DND-41 (cell line): ENCODE measurements at regions not wholly inside any gene's neighbourhood (a gene's known extent, or its start where the extent isn't known, plus 50 kb on each side); places are given as distances from the start of the nearest gene placed in this dataset.

Source experiments
- ATAC-seq: fragments of 200-7000 bp; cut with Tn5 transposase; 3 replicates; pipeline ENCODE4 v1.9.1; 2021; ENCODE audit warnings: low read depth; ENCODE audit not compliant: insufficient read depth
- DNase-seq: peaks from one replicate; pipeline ENCODE4 v3.0.0-alpha.2; 2020
- H2AFZ ChIP-seq: 2 replicates; pipeline ENCODE4 v1.6.0; 2012; ENCODE audit warnings: low read depth, low read length
- H3K27ac ChIP-seq: 2 replicates; pipeline ENCODE4 v1.5.1; 2012; ENCODE audit warnings: low read length, inconsistent platforms
- H3K27me3 ChIP-seq: fragments of 200-600 bp; sonication (generic); 2 replicates; pipeline ENCODE4 v1.6.0; 2012; ENCODE audit warnings: low read length, mild to moderate bottlenecking, inconsistent platforms; ENCODE audit not compliant: insufficient read depth, poor library complexity
- H3K36me3 ChIP-seq: 2 replicates; pipeline ENCODE4 v1.5.1; 2012; ENCODE audit warnings: low read length, inconsistent platforms; ENCODE audit not compliant: insufficient read depth
- H3K4me1 ChIP-seq: 2 replicates; pipeline ENCODE4 v1.5.1; 2012; ENCODE audit warnings: mild to moderate bottlenecking, low read length; ENCODE audit not compliant: insufficient read depth
- H3K4me2 ChIP-seq: 2 replicates; pipeline ENCODE4 v1.6.0; 2012; ENCODE audit warnings: mild to moderate bottlenecking, moderate library complexity, low read length, inconsistent platforms; ENCODE audit not compliant: insufficient read depth
- H3K4me3 ChIP-seq, 2 experiments: fragments of 200-600 bp in 1 of 2; shearing (Covaris generic) in 1 of 2; 2 replicates each; pipeline ENCODE4 v1.5.1; 2012 to 2016; ENCODE audit warnings: inconsistent platforms in 2 of 2, low read length in 2 of 2, mild to moderate bottlenecking in 2 of 2, low read depth in 1 of 2, moderate library complexity in 1 of 2
- H3K79me2 ChIP-seq: 2 replicates; pipeline ENCODE4 v1.6.0; 2012; ENCODE audit warnings: low read length, inconsistent platforms; ENCODE audit not compliant: insufficient read depth
- H3K9ac ChIP-seq: 2 replicates; pipeline ENCODE4 v1.6.0; 2012; ENCODE audit warnings: low read depth, mild to moderate bottlenecking, inconsistent platforms, low read length, moderate library complexity
- H3K9me3 ChIP-seq: 2 replicates; pipeline ENCODE4 v1.5.1; 2012; ENCODE audit warnings: low read length, moderate library complexity, mild to moderate bottlenecking, inconsistent platforms; ENCODE audit not compliant: insufficient read depth, severe bottlenecking
- H4K20me1 ChIP-seq: 2 replicates; pipeline ENCODE4 v1.6.0; 2012; ENCODE audit warnings: low read length; ENCODE audit not compliant: insufficient read depth
- EZH2 ChIP-seq: IDR thresholded peaks from 3 replicates; pipeline ENCODE4 v1.6.1; 2012; ENCODE audit warnings: borderline replicate concordance, low read depth, mild to moderate bottlenecking, moderate library complexity, low read length, inconsistent platforms; ENCODE audit not compliant: severe bottlenecking
- TF ChIP-seq, protein P1 (sequence below): IDR thresholded peaks from 2 replicates; pipeline ENCODE4 v1.5.1; 2012; ENCODE audit warnings: borderline replicate concordance, low read length, moderate library complexity, mild to moderate bottlenecking; ENCODE audit not compliant: poor library complexity, severe bottlenecking; ENCODE audit errors: extremely low read depth

DNA sequence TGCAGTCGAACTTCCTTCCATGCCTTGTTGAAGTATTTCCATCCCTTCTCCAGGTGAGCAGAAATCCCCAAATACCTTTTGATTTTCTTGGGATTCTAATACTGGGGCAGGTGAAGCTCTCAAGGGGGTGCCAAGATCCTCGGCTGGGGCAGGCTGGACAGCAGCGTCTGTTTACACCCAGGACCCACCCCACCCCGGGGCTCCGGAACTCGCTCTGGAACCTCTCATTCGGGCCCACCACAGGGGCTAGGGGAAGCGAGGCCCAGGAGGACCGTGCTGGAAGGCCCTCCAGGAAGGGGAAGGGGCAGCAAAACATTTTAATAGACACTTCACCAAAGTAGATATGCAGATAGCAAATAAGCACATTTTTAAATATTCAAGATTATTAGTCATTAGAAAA lies 161.9 kb upstream of the GORAB start:
- no peaks in the 10 kb centered on the region for H3K4me1 ChIP-seq
- no peak overlapping the region for H3K9ac ChIP-seq
- H3K27ac ChIP-seq: no peak overlapping the region
- H4K20me1 ChIP-seq: no peaks in the 10 kb centered on the region
- H3K4me3 ChIP-seq: no peak overlapping the region
- ATAC-seq: no peak
- no peaks in the 10 kb centered on the region for H3K9me3 ChIP-seq
- no peak for TF ChIP-seq EZH2
- TF ChIP-seq, protein P1, sequence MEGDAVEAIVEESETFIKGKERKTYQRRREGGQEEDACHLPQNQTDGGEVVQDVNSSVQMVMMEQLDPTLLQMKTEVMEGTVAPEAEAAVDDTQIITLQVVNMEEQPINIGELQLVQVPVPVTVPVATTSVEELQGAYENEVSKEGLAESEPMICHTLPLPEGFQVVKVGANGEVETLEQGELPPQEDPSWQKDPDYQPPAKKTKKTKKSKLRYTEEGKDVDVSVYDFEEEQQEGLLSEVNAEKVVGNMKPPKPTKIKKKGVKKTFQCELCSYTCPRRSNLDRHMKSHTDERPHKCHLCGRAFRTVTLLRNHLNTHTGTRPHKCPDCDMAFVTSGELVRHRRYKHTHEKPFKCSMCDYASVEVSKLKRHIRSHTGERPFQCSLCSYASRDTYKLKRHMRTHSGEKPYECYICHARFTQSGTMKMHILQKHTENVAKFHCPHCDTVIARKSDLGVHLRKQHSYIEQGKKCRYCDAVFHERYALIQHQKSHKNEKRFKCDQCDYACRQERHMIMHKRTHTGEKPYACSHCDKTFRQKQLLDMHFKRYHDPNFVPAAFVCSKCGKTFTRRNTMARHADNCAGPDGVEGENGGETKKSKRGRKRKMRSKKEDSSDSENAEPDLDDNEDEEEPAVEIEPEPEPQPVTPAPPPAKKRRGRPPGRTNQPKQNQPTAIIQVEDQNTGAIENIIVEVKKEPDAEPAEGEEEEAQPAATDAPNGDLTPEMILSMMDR: no peak
- H3K79me2 ChIP-seq: no peaks in the 10 kb centered on the region
- no peak for DNase-seq
- H2AFZ ChIP-seq: no peak overlapping the region
- H3K27me3 ChIP-seq: no peaks in the 10 kb centered on the region
- no peak overlapping the region for H3K4me2 ChIP-seq
- H3K36me3 ChIP-seq: no peaks in the 10 kb centered on the region

GRCh38 chr1:170375082-170375723 lies 156.8 kb upstream of the GORAB start:
- H3K27me3 ChIP-seq: no peaks in the 10 kb centered on the region
- H3K9ac ChIP-seq: no peak overlapping the region
- no peak for ATAC-seq

DNA sequence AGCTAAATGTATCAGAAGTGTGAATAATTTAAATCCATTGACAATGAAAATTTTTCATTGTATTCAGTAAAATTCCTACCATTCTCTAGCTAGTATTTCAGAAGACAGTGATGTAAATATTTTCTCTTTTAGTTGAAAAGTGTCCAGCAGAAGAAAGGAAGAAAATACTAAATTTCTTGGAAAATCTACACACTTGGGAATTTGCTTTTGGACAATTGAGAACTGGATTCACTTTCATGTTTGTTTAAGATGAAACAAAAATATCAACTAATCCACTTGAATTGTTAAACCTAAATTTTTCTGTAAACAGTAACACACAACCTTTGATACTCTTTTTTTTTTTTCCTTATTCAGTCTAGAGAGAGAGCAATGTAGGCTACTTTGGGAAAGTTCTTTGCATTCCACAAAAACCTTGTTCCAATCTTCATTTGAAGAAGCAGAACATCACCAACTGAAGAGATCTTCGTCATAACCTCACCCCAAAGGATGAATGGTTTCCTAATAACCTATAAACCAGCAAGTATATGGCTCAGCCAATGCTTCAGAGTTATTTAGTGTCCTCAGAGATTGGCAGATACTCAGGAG lies 155.1 kb upstream of the GORAB start:
- no peak overlapping the region for H3K9ac ChIP-seq
- H3K79me2 ChIP-seq: no peaks in the 10 kb centered on the region
- no peaks in the 10 kb centered on the region for H4K20me1 ChIP-seq
- TF ChIP-seq EZH2: no peak
- TF ChIP-seq, protein P1: no peak
- ATAC-seq: no peak
- DNase-seq: no peak
- no peaks in the 10 kb centered on the region for H3K9me3 ChIP-seq
- no peaks in the 10 kb centered on the region for H3K36me3 ChIP-seq
- no peaks in the 10 kb centered on the region for H3K4me1 ChIP-seq
- no peaks in the 10 kb centered on the region for H3K27me3 ChIP-seq
- no peak overlapping the region for H3K4me3 ChIP-seq
- no peak overlapping the region for H3K4me2 ChIP-seq
- H2AFZ ChIP-seq: no peak overlapping the region
- no peak overlapping the region for H3K27ac ChIP-seq

More at GRCh38 chr1:170375082-170375723, 156.8 kb upstream of the GORAB start:
- H3K4me2 ChIP-seq: no peak overlapping the region
- H2AFZ ChIP-seq: no peak overlapping the region
- no peaks in the 10 kb centered on the region for H3K4me1 ChIP-seq
- H3K27ac ChIP-seq: no peak overlapping the region
- no peak for DNase-seq
- TF ChIP-seq EZH2: no peak
- TF ChIP-seq, protein P1: no peak
- H3K4me3 ChIP-seq: no peak overlapping the region
- H3K36me3 ChIP-seq: no peaks in the 10 kb centered on the region
- no peaks in the 10 kb centered on the region for H4K20me1 ChIP-seq
- H3K9me3 ChIP-seq: no peaks in the 10 kb centered on the region
- H3K79me2 ChIP-seq: no peaks in the 10 kb centered on the region
